ENCODE measurements at regions not wholly inside any gene's neighbourhood (a gene's known extent, or its start where the extent isn't known, plus 50 kb on each side); places are given as distances from the start of the nearest gene placed in this dataset.

- no peaks in the 10 kb centered on the region for H3K9me3 ChIP-seq
- no peak for DNase-seq
- H3K4me3 ChIP-seq, result no peak overlapping the region
- no peaks in the 10 kb centered on the region for H3K36me3 ChIP-seq
- no peaks in the 10 kb centered on the region for H3K27me3 ChIP-seq
Observed at GRCh38 chr13:109366525-109366924, 419.9 kb downstream of the IRS2 start.

GRCh38 chr13:109363431-109363830, 423.0 kb downstream of the IRS2 start:
- no peak overlapping the region for H3K4me3 ChIP-seq
- no peak for DNase-seq
- H3K9me3 ChIP-seq, result no peaks in the 10 kb centered on the region
- no peaks in the 10 kb centered on the region for H3K36me3 ChIP-seq
- H3K27me3 ChIP-seq, result no peaks in the 10 kb centered on the region

GRCh38 chr13:109362616-109363015, 423.8 kb downstream of the IRS2 start:
- Histone ChIP-seq H3K4me3 (no peak overlapping the region), H3K27me3 (no peaks in the 10 kb centered on the region), H3K36me3 (no peaks in the 10 kb centered on the region), H3K9me3 (no peaks in the 10 kb centered on the region)
- no peak for DNase-seq

GRCh38 chr13:109361562-109362289, 424.7 kb downstream of the IRS2 start:
- Histone ChIP-seq H3K9me3 (no peaks in the 10 kb centered on the region), H3K36me3 (no peaks in the 10 kb centered on the region), H3K4me3 (no peak overlapping the region), H3K27me3 (no peaks in the 10 kb centered on the region)
- DNase-seq, result no peak

- no peaks in the 10 kb centered on the region for H3K36me3 ChIP-seq
- H3K4me3 ChIP-seq, result no peak overlapping the region
- no peak for DNase-seq
- H3K27me3 ChIP-seq, result no peaks in the 10 kb centered on the region
- H3K9me3 ChIP-seq, result no peaks in the 10 kb centered on the region
Observed at GRCh38 chr13:109357751-109358471, 428.5 kb downstream of the IRS2 start.

GRCh38 chr13:109355875-109356434, 430.4 kb downstream of the IRS2 start:
- Histone ChIP-seq H3K9me3 (no peaks in the 10 kb centered on the region), H3K27me3 (no peaks in the 10 kb centered on the region), H3K36me3 (no peaks in the 10 kb centered on the region), H3K4me3 (0 out of 2 replicates have a peak overlapping the region, but pooled peaks have one; percentile 11)
- peak; percentile 12 for DNase-seq

- no peaks in the 10 kb centered on the region for H3K27me3 ChIP-seq
- H3K9me3 ChIP-seq, result no peaks in the 10 kb centered on the region
Observed at GRCh38 chr13:109355166-109355565, 431.2 kb downstream of the IRS2 start.

GRCh38 chr13:109351236-109351635, 435.1 kb downstream of the IRS2 start:
- Histone ChIP-seq H3K27me3 (no peaks in the 10 kb centered on the region), H3K36me3 (no peaks in the 10 kb centered on the region), H3K4me3 (no peak overlapping the region), H3K9me3 (no peaks in the 10 kb centered on the region)
- DNase-seq, result no peak

More at GRCh38 chr13:109355166-109355565, 431.2 kb downstream of the IRS2 start:
- H3K36me3 ChIP-seq, result no peaks in the 10 kb centered on the region
- H3K4me3 ChIP-seq, result no peak overlapping the region
- DNase-seq, result no peak

- Histone ChIP-seq H3K4me3 (no peak overlapping the region), H3K36me3 (no peaks in the 10 kb centered on the region)
- DNase-seq, result no peak
Observed at GRCh38 chr13:109348519-109349258, 437.7 kb downstream of the IRS2 start.

GRCh38 chr13:109346060-109346459, 440.3 kb downstream of the IRS2 start:
- no peaks in the 10 kb centered on the region for H3K36me3 ChIP-seq

More at GRCh38 chr13:109348519-109349258, 437.7 kb downstream of the IRS2 start:
- Histone ChIP-seq H3K9me3 (no peaks in the 10 kb centered on the region), H3K27me3 (no peaks in the 10 kb centered on the region)

GRCh38 chr13:109345433-109345941, 440.9 kb downstream of the IRS2 start:
- Histone ChIP-seq H3K36me3 (no peaks in the 10 kb centered on the region), H3K27me3 (no peaks in the 10 kb centered on the region), H3K4me3 (no peak overlapping the region), H3K9me3 (no peaks in the 10 kb centered on the region)
- no peak for DNase-seq

More at GRCh38 chr13:109346060-109346459, 440.3 kb downstream of the IRS2 start:
- H3K4me3 ChIP-seq, result no peak overlapping the region
- H3K27me3 ChIP-seq, result no peaks in the 10 kb centered on the region
- no peak for DNase-seq
- no peaks in the 10 kb centered on the region for H3K9me3 ChIP-seq

GRCh38 chr13:109344552-109345157, 441.7 kb downstream of the IRS2 start:
- Histone ChIP-seq H3K27me3 (no peaks in the 10 kb centered on the region), H3K36me3 (no peaks in the 10 kb centered on the region), H3K9me3 (no peaks in the 10 kb centered on the region), H3K4me3 (no peak overlapping the region)
- DNase-seq, result no peak

- DNase-seq, result no peak
- Histone ChIP-seq H3K27me3 (no peaks in the 10 kb centered on the region), H3K4me3 (no peak overlapping the region), H3K36me3 (no peaks in the 10 kb centered on the region), H3K9me3 (no peaks in the 10 kb centered on the region)
Observed at GRCh38 chr13:109336730-109337129, 449.7 kb downstream of the IRS2 start.

- H3K27me3 ChIP-seq, result no peaks in the 10 kb centered on the region
- H3K9me3 ChIP-seq, result no peaks in the 10 kb centered on the region
- DNase-seq, result no peak
- H3K4me3 ChIP-seq, result no peak overlapping the region
- no peaks in the 10 kb centered on the region for H3K36me3 ChIP-seq
Observed at GRCh38 chr13:109333893-109334651, 452.3 kb downstream of the IRS2 start.

GRCh38 chr13:109332506-109333499, 453.6 kb downstream of the IRS2 start:
- Histone ChIP-seq H3K9me3 (no peaks in the 10 kb centered on the region), H3K36me3 (no peaks in the 10 kb centered on the region), H3K4me3 (no peak overlapping the region), H3K27me3 (no peaks in the 10 kb centered on the region)
- no peak for DNase-seq

Measured in MG63 (cell line).